GM12878 (cell line): ENCODE measurements at regions not wholly inside any gene's neighbourhood (a gene's known extent, or its start where the extent isn't known, plus 50 kb on each side); places are given as distances from the start of the nearest gene placed in this dataset.

Experiments used
- POLR2AphosphoS5 ChIP-seq: IDR thresholded peaks from 2 replicates; pipeline ENCODE4 v1.6.1; 2011; ENCODE audit warnings: mild to moderate bottlenecking, low read length, inconsistent platforms
- TF ChIP-seq, protein P1 (sequence below), 3 experiments: IDR thresholded peaks in 2 of 3; conservative IDR thresholded peaks in 1 of 3; 2 replicates each; pipeline ENCODE4 v1.5.1; 2011; ENCODE audit warnings: low read depth in 3 of 3, low read length in 3 of 3, mild to moderate bottlenecking in 3 of 3, control low read depth in 2 of 3, moderate library complexity in 2 of 3, inconsistent platforms in 1 of 3, mixed read lengths in 1 of 3; ENCODE audit not compliant: control insufficient read depth in 2 of 3, insufficient read depth in 1 of 3; ENCODE audit errors: extremely low read depth in 1 of 3

DNA sequence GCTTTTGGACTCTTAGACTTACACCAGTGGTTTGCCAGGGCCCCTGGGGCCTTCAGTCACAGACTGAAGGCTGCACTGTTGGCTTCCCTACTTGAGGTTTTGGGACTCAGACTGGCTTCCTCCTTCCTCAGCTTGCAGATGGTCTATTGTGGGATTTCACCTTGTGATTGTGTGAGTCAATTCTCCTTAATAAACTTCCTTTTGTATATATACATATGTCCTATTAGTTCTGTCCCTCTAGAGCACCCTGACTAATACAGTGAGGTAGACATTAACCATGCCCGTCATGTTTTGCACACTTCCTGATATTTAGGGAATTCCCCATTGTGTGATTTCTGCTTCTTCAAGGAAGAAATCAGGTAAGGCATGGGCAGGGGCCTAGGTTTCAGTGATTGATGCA is 147.8 kb upstream of the CA10 start:
- no peak for TF ChIP-seq POLR2AphosphoS5
- TF ChIP-seq, protein P1, sequence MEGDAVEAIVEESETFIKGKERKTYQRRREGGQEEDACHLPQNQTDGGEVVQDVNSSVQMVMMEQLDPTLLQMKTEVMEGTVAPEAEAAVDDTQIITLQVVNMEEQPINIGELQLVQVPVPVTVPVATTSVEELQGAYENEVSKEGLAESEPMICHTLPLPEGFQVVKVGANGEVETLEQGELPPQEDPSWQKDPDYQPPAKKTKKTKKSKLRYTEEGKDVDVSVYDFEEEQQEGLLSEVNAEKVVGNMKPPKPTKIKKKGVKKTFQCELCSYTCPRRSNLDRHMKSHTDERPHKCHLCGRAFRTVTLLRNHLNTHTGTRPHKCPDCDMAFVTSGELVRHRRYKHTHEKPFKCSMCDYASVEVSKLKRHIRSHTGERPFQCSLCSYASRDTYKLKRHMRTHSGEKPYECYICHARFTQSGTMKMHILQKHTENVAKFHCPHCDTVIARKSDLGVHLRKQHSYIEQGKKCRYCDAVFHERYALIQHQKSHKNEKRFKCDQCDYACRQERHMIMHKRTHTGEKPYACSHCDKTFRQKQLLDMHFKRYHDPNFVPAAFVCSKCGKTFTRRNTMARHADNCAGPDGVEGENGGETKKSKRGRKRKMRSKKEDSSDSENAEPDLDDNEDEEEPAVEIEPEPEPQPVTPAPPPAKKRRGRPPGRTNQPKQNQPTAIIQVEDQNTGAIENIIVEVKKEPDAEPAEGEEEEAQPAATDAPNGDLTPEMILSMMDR (IDR thresholded peaks at IDR 0.05 in 2 of 3, conservative IDR thresholded peaks at IDR 0.05 in 1 of 3; ENCODE audit: control insufficient read depth in 2 of 3, extremely low read depth in 1 of 3, insufficient read depth in 1 of 3, low read depth in 3 of 3, low read length in 3 of 3), result no peak
